T-cell (primary cell): ENCODE measurements at regions not wholly inside any gene's neighbourhood (a gene's known extent, or its start where the extent isn't known, plus 50 kb on each side); places are given as distances from the start of the nearest gene placed in this dataset.

Experiments used
- ATAC-seq, 4 experiments: fragments of 200-7000 bp in 3 of 4; fragments of 150-1000 bp in 1 of 4; cut with Tn5 transposase; replicated peaks in 1 of 4; 1 replicate in 3 of 4; 2 replicates in 1 of 4; pipeline ENCODE4 v1.10.0; 2021; ENCODE audit warnings: moderate library complexity in 3 of 4, mild to moderate bottlenecking in 2 of 4, moderate number of reproducible peaks in 1 of 4
- CTCF ChIA-PET, 2 donors: fragments of 300-600 bp; sonication (Branson Sonifier 250); formaldehyde crosslinking; loops; one replicate each; lab custom pipeline; 2022; ENCODE audit warnings: antibody characterized with exemption in 2 of 2; lab: Charles Lee
- POLR2A ChIA-PET, 2 donors: fragments of 300-600 bp; sonication (Branson Sonifier 250); formaldehyde crosslinking; loops; one replicate each; lab custom pipeline; 2022; ENCODE audit warnings: antibody characterized with exemption in 2 of 2; lab: Charles Lee
- DNase-seq, 35 experiments: peaks; one replicate each; pipeline versions ENCODE4 v3.0.0 to v3.0.0-alpha.2; 2013 to 2023
- H3K27ac ChIP-seq: one replicate; pipeline ENCODE4 v1.5.1; 2013; ENCODE audit warnings: low read length
- H3K27me3 ChIP-seq, 2 experiments: replicated peaks in 1 of 2; 1 replicate in 1 of 2; 2 replicates in 1 of 2; pipeline versions ENCODE4 v1.6.1 to v1.7.0; 2013; ENCODE audit warnings: low read length in 1 of 2, mixed read lengths in 1 of 2; ENCODE audit not compliant: control insufficient read depth in 2 of 2, insufficient read depth in 2 of 2; ENCODE audit errors: extremely low read depth in 1 of 2
- H3K36me3 ChIP-seq, 2 donors: 1 replicate in 1 of 2; 2 replicates in 1 of 2; pipeline versions ENCODE4 v1.6.1 to v1.7.0; 2013; ENCODE audit warnings: low read length in 1 of 2; ENCODE audit not compliant: control insufficient read depth in 2 of 2, insufficient read depth in 1 of 2; ENCODE audit errors: extremely low read depth in 1 of 2
- H3K4me1 ChIP-seq, 2 experiments: 1 replicate in 1 of 2; 2 replicates in 1 of 2; pipeline versions ENCODE4 v1.6.1 to v1.7.0; 2013; ENCODE audit warnings: low read length in 2 of 2, mixed read lengths in 1 of 2; ENCODE audit not compliant: insufficient read depth in 2 of 2, control insufficient read depth in 1 of 2; ENCODE audit errors: extremely low read depth in 1 of 2
- H3K4me3 ChIP-seq, 2 donors: 1 replicate in 1 of 2; 2 replicates in 1 of 2; pipeline versions ENCODE4 v1.5.1 to v1.7.0; 2013; ENCODE audit warnings: mild to moderate bottlenecking in 2 of 2, low read length in 1 of 2, moderate library complexity in 1 of 2; ENCODE audit not compliant: control insufficient read depth in 1 of 2; ENCODE audit errors: extremely low read depth in 1 of 2
- H3K9me3 ChIP-seq: 2 replicates; pipeline ENCODE4 v1.7.0; 2013
- H3K27ac Mint-ChIP-seq, 2 donors: one replicate each; pipeline ENCODE4 v1.8.0; 2020 to 2021; ENCODE audit warnings: mild to moderate bottlenecking in 2 of 2, mixed read lengths in 2 of 2
- H3K27me3 Mint-ChIP-seq, 2 donors: one replicate each; pipeline ENCODE4 v1.8.0; 2021 to 2022; ENCODE audit warnings: mixed read lengths in 2 of 2
- H3K36me3 Mint-ChIP-seq: one replicate; pipeline ENCODE4 v1.8.0; 2021; ENCODE audit warnings: mixed read lengths
- H3K4me1 Mint-ChIP-seq, 3 donors: one replicate each; pipeline ENCODE4 v1.8.0; 2020 to 2022; ENCODE audit warnings: mixed read lengths in 3 of 3, mild to moderate bottlenecking in 1 of 3
- H3K4me3 Mint-ChIP-seq, 3 donors: one replicate each; pipeline ENCODE4 v1.8.0; 2020 to 2022; ENCODE audit warnings: mild to moderate bottlenecking in 3 of 3, mixed read lengths in 3 of 3, moderate library complexity in 3 of 3
- H3K9me3 Mint-ChIP-seq, 3 donors: one replicate each; pipeline ENCODE4 v1.8.0; 2020 to 2022; ENCODE audit warnings: mixed read lengths in 3 of 3
- WGBS: methylation state at CpG from one replicate; pipeline ENCODE4 v1.1.5; 2013; ENCODE audit warnings: missing lambda C conversion rate; ENCODE audit not compliant: insufficient coverage; 5-methylcytosine and 5-hydroxymethylcytosine counted together

DNA sequence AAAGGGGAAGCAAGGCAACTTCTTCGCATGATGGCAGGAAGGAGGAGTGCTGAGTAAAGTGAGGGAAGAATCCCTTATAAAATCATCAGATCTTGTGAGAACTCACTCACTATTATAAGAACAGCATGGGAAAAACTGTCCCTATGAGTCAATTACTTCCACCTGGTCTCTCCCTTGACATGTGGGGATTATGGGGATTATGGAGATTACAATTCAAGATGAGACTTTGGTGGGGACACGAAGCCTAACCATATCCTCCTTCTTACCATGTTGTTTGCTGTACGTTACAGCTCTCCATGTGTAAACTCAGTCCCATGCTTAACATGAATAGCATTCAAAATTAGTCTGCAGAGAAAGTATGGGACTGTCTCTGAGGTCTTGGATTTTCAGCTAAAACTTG is 1096.8 kb upstream of the ACVR2A start:
- H3K27ac Mint-ChIP-seq, result no peak overlapping the region

GRCh38 chr2:146741260-146741659 is 1103.6 kb upstream of the ACVR2A start:
- Histone ChIP-seq H3K9me3 (no peaks in the 10 kb centered on the region), H3K27ac (no peak overlapping the region), H3K36me3 (no peaks in the 10 kb centered on the region), H3K27me3 (no peaks in the 10 kb centered on the region), H3K4me1 (no peaks in the 10 kb centered on the region), H3K4me3 (no peak overlapping the region)
- Mint-ChIP-seq H3K4me1 (no peaks in the 10 kb centered on the region), H3K27me3 (no peaks in the 10 kb centered on the region), H3K4me3 (no peak overlapping the region), H3K36me3 (no peaks in the 10 kb centered on the region), H3K27ac (no peak overlapping the region), H3K9me3 (no peaks in the 10 kb centered on the region)
- WGBS, result no CpG with 5 or more reads among the region's 4 CpGs
- ChIA-PET POLR2A (no interaction called here), CTCF (no interaction called here)
- no peak for ATAC-seq
- DNase-seq, result no peak

More for the DNA sequence above, 1096.8 kb upstream of the ACVR2A start:
- Histone ChIP-seq H3K9me3 (no peaks in the 10 kb centered on the region), H3K27me3 (no peaks in the 10 kb centered on the region), H3K36me3 (no peaks in the 10 kb centered on the region), H3K4me3 (no peak overlapping the region), H3K27ac (no peak overlapping the region), H3K4me1 (no peaks in the 10 kb centered on the region)
- Mint-ChIP-seq H3K27me3 (no peaks in the 10 kb centered on the region), H3K9me3 (peaks cover 0 to 3% (median 0%) of the 10 kb centered on the region in 3 donors), H3K36me3 (no peaks in the 10 kb centered on the region), H3K4me3 (no peak overlapping the region), H3K4me1 (no peaks in the 10 kb centered on the region)
- CTCF ChIA-PET, result no interaction called here
- ATAC-seq (no peak), DNase-seq (no peak)
- POLR2A ChIA-PET, result no interaction called here
- no CpG with 5 or more reads among the region's 3 CpGs for WGBS

DNA sequence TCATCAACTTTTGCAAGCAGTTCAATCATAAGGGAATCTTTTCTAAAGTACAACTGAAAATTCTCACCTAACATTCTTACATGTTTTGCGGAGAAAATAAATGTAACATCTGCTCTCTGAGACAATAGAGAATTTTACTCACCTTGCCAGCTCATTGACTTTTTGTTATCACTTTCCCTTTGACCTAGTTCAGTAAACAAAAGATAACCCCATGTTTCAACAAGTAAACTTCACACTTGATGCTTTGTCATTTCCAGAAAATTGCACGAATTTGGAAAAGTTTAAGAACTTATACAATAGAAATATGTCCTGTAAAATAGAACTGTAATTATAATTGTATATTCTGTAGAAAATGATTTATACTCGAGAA is 1110.0 kb upstream of the ACVR2A start:
- H3K4me3 Mint-ChIP-seq, result no peak overlapping the region
- ATAC-seq (no peak), DNase-seq (no peak)
- H3K9me3 Mint-ChIP-seq, result no peaks in the 10 kb centered on the region
- CTCF ChIA-PET, result no interaction called here
- no CpG with 5 or more reads among the region's 3 CpGs for whole genome bisulfite sequencing
- Histone ChIP-seq H3K4me3 (no peak overlapping the region), H3K9me3 (no peaks in the 10 kb centered on the region), H3K36me3 (no peaks in the 10 kb centered on the region), H3K27ac (no peak overlapping the region), H3K27me3 (no peaks in the 10 kb centered on the region), H3K4me1 (no peaks in the 10 kb centered on the region)
- H3K4me1 Mint-ChIP-seq, result no peaks in the 10 kb centered on the region
- H3K27ac Mint-ChIP-seq, result no peak overlapping the region
- no peaks in the 10 kb centered on the region for H3K27me3 Mint-ChIP-seq
- no peaks in the 10 kb centered on the region for H3K36me3 Mint-ChIP-seq
- POLR2A ChIA-PET, result no interaction called here

- Mint-ChIP-seq H3K36me3 (no peaks in the 10 kb centered on the region), H3K4me1 (no peaks in the 10 kb centered on the region), H3K4me3 (no peak overlapping the region), H3K9me3 (no peaks in the 10 kb centered on the region), H3K27ac (no peak overlapping the region), H3K27me3 (no peaks in the 10 kb centered on the region)
- ATAC-seq, result no peak
- peak in 1 of 35 experiments; percentile 5 for DNase-seq
- no peaks in the 10 kb centered on the region for H3K9me3 ChIP-seq
- POLR2A ChIA-PET, result no interaction called here
- H3K4me3 ChIP-seq, result no peak overlapping the region
- H3K27me3 ChIP-seq, result no peaks in the 10 kb centered on the region
- H3K36me3 ChIP-seq, result no peaks in the 10 kb centered on the region
- H3K27ac ChIP-seq, result no peak overlapping the region
- WGBS, result no CpG with 5 or more reads among the region's 8 CpGs
- CTCF ChIA-PET, result no interaction called here
- H3K4me1 ChIP-seq, result no peaks in the 10 kb centered on the region
Measured at GRCh38 chr2:146734042-146734820, 1110.6 kb upstream of the ACVR2A start.

GRCh38 chr2:146730882-146731281 is 1113.9 kb upstream of the ACVR2A start:
- H3K27ac Mint-ChIP-seq, result no peak overlapping the region

DNA sequence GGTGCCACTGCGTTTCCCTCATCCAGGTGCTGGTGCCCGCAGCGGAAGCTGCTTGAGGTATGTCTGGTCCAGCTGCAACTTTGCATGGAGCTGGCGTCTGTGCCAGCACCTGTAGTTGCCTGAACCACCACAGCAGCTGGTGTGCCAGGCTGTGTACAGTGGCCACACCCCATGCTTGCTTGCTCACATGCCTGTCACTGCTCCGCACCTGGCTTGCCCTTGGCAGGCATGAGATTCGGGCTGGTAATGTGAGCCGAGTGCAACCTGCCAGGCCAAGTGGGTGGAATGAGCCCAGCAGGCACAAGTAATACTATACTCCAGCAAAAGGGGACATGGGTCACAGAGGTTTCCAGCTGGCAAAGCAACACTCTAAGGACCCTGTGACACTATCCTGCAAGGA is 1123.3 kb upstream of the ACVR2A start:
- H3K4me1 ChIP-seq, result no peaks in the 10 kb centered on the region
- no peaks in the 10 kb centered on the region for H3K36me3 ChIP-seq
- peaks cover 0 to 5% of the 10 kb centered on the region in 2 experiments for H3K27me3 ChIP-seq
- no peak overlapping the region for H3K27ac Mint-ChIP-seq
- ATAC-seq (no peak), DNase-seq (no peak)
- no peaks in the 10 kb centered on the region for H3K27me3 Mint-ChIP-seq
- H3K9me3 ChIP-seq, result no peaks in the 10 kb centered on the region
- peaks cover 0 to 6% (median 4%) of the 10 kb centered on the region in 3 donors for H3K9me3 Mint-ChIP-seq
- no peaks in the 10 kb centered on the region for H3K36me3 Mint-ChIP-seq
- H3K4me1 Mint-ChIP-seq, result no peaks in the 10 kb centered on the region
- POLR2A ChIA-PET, result no interaction called here
- H3K27ac ChIP-seq, result no peak overlapping the region
- WGBS, result 82% methylated on average over 7 of the region's 7 CpGs
- no peak overlapping the region for H3K4me3 ChIP-seq
- CTCF ChIA-PET, result no interaction called here
- H3K4me3 Mint-ChIP-seq, result no peak overlapping the region

More at GRCh38 chr2:146730882-146731281, 1113.9 kb upstream of the ACVR2A start:
- no peaks in the 10 kb centered on the region for H3K36me3 Mint-ChIP-seq
- DNase-seq (no peak), ATAC-seq (no peak)
- ChIA-PET CTCF (no interaction called here), POLR2A (no interaction called here)
- no peak overlapping the region for H3K4me3 Mint-ChIP-seq
- Histone ChIP-seq H3K27ac (no peak overlapping the region), H3K4me1 (no peaks in the 10 kb centered on the region), H3K4me3 (no peak overlapping the region), H3K27me3 (no peaks in the 10 kb centered on the region), H3K36me3 (no peaks in the 10 kb centered on the region), H3K9me3 (no peaks in the 10 kb centered on the region)
- H3K27me3 Mint-ChIP-seq, result no peaks in the 10 kb centered on the region
- no peaks in the 10 kb centered on the region for H3K4me1 Mint-ChIP-seq
- no peaks in the 10 kb centered on the region for H3K9me3 Mint-ChIP-seq
- no CpG with 5 or more reads among the region's 1 CpG for WGBS
